Gastrocnemius medialis (tissue), 4 donors: ENCODE measurements at regions not wholly inside any gene's neighbourhood (a gene's known extent, or its start where the extent isn't known, plus 50 kb on each side); places are given as distances from the start of the nearest gene placed in this dataset.

Experiments
- ATAC-seq, 2 donors: fragments of 150-250 bp; one replicate each; pipeline ENCODE4 v1.9.1; 2016
- DNase-seq, 2 donors: peaks; one replicate each; pipeline ENCODE4 v3.0.0-alpha.2; 2019
- H3K27ac ChIP-seq, 4 donors: fragments of 200-600 bp; sonication (generic); 1 replicate in 1 of 4; 2 replicates in 3 of 4; pipeline ENCODE4 v1.5.1; 2016 to 2018; ENCODE audit warnings: mild to moderate bottlenecking in 2 of 4, moderate library complexity in 1 of 4
- H3K27me3 ChIP-seq, 3 donors: fragments of 200-600 bp; sonication (generic) in 2 of 3; 1 replicate in 1 of 3; 2 replicates in 2 of 3; pipeline versions ENCODE4 v1.5.1 to v1.6.0; 2016 to 2019; ENCODE audit warnings: mild to moderate bottlenecking in 1 of 3, moderate library complexity in 1 of 3
- H3K36me3 ChIP-seq, 2 donors: fragments of 200-600 bp; sonication (generic) in 1 of 2; one replicate each; pipeline ENCODE4 v1.5.1; 2017 to 2018
- H3K4me1 ChIP-seq, 2 donors: fragments of 200-600 bp; sonication (generic) in 1 of 2; one replicate each; pipeline ENCODE4 v1.5.1; 2016 to 2017; ENCODE audit warnings: mild to moderate bottlenecking in 2 of 2
- H3K4me3 ChIP-seq, 4 donors: fragments of 200-600 bp; sonication (generic) in 3 of 4; 1 replicate in 1 of 4; 2 replicates in 3 of 4; pipeline ENCODE4 v1.5.1; 2016 to 2019; ENCODE audit warnings: mild to moderate bottlenecking in 2 of 4
- H3K9me3 ChIP-seq, 3 donors: fragments of 200-600 bp; sonication (generic) in 2 of 3; 1 replicate in 1 of 3; 2 replicates in 2 of 3; pipeline ENCODE4 v1.5.1; 2016 to 2019
- CTCF ChIP-seq, 5 experiments: fragments of 450-650 bp in 3 of 5; fragments of 200-600 bp in 2 of 5; sonication (generic) in 2 of 5; IDR thresholded peaks in 4 of 5; conservative IDR thresholded peaks in 1 of 5; 1 replicate in 4 of 5; 2 replicates in 1 of 5; pipeline ENCODE4 v1.5.1; 2016 to 2019; ENCODE audit warnings: antibody characterized with exemption in 5 of 5, mild to moderate bottlenecking in 3 of 5, moderate library complexity in 3 of 5
- POLR2A ChIP-seq, 2 donors: fragments of 450-650 bp; IDR thresholded peaks; one replicate each; pipeline ENCODE4 v1.6.1; 2017; ENCODE audit warnings: antibody characterized with exemption in 2 of 2, mild to moderate bottlenecking in 2 of 2, moderate library complexity in 2 of 2
- in situ Hi-C, 4 donors: fragments of 200-750 bp; cut with MboI; loops; one replicate each; pipeline versions ENCODE4 v1.15.0 to v1.8.0; 2017; ENCODE audit warnings: low sequenced_read_pairs in 4 of 4
- intact Hi-C: fragments of 100-400 bp; cut with DNase I; formaldehyde crosslinking; loops from one replicate; pipeline ENCODE4 v1.15.1; 2023; ENCODE audit warnings: low total_unique reads

DNA sequence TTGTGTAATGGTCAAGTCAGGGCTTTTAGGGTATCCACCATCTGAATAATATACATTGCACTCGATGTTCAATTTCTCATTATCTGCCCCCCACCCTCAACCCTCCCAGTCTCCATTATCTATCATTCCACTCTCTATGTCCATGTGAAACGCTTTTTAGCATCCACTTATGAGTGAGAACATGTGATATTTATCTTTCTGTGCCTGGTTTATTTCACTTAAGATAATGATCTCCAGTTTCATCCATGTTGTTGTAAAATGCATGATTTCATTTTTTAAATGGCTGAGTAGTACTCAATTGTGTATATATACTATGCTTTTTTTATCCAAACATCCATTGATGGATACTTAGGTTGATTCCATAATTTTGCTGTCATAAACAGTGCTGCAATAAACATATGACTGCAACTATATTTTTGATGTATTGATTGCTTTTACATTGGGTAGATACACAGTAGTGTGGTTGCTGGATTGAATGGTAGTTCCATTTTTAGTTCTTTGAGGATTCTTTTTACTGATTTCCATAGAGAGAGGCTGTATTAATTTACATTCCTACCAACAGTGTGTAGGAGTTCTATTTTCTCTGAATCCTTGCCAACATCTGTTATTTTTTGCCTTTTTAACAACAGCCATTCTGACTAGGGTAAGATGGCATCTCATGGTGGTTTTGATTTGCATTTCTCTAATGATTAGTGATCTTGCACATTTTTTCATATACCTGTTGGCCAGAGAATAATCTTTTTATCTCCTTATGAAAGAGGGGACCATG, 332.9 kb upstream of the TGFBR2 start:
- H3K4me1 ChIP-seq, result no peaks in the 10 kb centered on the region
- intact Hi-C loops, result no loop called here
- no peak for TF ChIP-seq POLR2A (IDR thresholded peaks at IDR 0.05)
- TF ChIP-seq CTCF (IDR thresholded peaks at IDR 0.05 in 4 of 5, conservative IDR thresholded peaks at IDR 0.05 in 1 of 5), result no peak
- no peaks in the 10 kb centered on the region for H3K27me3 ChIP-seq
- H3K27ac ChIP-seq, result no peak overlapping the region
- no peak overlapping the region for H3K4me3 ChIP-seq
- no peaks in the 10 kb centered on the region for H3K9me3 ChIP-seq
- no peaks in the 10 kb centered on the region for H3K36me3 ChIP-seq
- in situ Hi-C loops, result no loop called here
- ATAC-seq (no peak), DNase-seq (no peak)

DNA sequence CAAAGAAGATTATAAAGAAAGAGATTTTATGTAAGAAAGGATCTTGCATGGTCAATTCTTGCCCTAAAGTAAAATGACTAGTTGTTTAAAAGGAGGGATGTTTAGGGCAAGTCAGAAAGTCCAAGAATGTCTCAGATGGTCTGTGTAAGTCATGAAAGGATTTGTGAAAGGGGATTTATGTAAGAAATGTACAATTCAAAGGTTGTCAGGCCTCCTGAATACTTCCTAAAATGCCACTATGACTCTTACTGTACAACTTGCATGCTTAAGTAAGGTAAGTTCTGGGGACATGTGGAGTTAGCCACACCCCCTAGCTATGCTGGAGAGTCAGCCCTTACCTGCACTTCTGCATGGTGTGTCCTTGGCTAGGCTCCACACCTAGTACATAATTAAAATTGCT, 328.9 kb upstream of the TGFBR2 start:
- no peaks in the 10 kb centered on the region for H3K9me3 ChIP-seq
- ATAC-seq, result no peak
- peaks cover 0 to 5% of the 10 kb centered on the region in 2 donors for H3K4me1 ChIP-seq
- in situ Hi-C loops (no loop called here), intact Hi-C loops (no loop called here)
- TF ChIP-seq POLR2A (IDR thresholded peaks at IDR 0.05), result no peak
- no peak for TF ChIP-seq CTCF (IDR thresholded peaks at IDR 0.05 in 4 of 5, conservative IDR thresholded peaks at IDR 0.05 in 1 of 5)
- H3K27ac ChIP-seq, result no peak overlapping the region
- H3K36me3 ChIP-seq, result no peaks in the 10 kb centered on the region
- no peak overlapping the region for H3K4me3 ChIP-seq
- no peak for DNase-seq
- H3K27me3 ChIP-seq, result no peaks in the 10 kb centered on the region

DNA sequence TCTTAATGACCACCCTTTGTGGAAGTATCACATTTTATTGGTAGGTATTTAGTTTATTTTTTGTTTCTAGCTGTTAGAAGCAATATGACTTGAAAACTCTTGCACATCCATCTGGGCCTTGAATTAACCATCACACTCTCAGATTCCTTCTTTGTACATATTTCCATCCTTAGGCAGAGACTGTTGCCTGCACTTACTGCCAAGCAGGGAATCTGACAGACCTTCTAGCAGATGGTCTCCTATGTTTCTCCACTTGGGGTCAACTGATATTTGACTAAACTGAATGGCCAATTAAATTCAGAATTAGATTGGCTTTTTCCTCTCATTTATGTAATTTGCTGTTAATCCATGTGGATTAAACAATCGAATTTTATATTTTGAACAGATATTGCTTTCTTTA, 324.9 kb upstream of the TGFBR2 start:
- Histone ChIP-seq H3K4me3 (no peak overlapping the region), H3K27me3 (no peaks in the 10 kb centered on the region), H3K9me3 (no peaks in the 10 kb centered on the region), H3K4me1 (peaks cover 10 to 24% of the 10 kb centered on the region in 2 donors), H3K27ac (no peak overlapping the region), H3K36me3 (no peaks in the 10 kb centered on the region)
- DNase-seq, result no peak
- ATAC-seq, result no peak
- in situ Hi-C loops, result no loop called here
- TF ChIP-seq POLR2A (IDR thresholded peaks at IDR 0.05) (no peak), CTCF (IDR thresholded peaks at IDR 0.05 in 4 of 5, conservative IDR thresholded peaks at IDR 0.05 in 1 of 5) (no peak)
- intact Hi-C loops, result loop anchor here (10.0 kb wide), 1 partner anchor 413 kb away; no protein-coding TSS in a partner anchor

DNA sequence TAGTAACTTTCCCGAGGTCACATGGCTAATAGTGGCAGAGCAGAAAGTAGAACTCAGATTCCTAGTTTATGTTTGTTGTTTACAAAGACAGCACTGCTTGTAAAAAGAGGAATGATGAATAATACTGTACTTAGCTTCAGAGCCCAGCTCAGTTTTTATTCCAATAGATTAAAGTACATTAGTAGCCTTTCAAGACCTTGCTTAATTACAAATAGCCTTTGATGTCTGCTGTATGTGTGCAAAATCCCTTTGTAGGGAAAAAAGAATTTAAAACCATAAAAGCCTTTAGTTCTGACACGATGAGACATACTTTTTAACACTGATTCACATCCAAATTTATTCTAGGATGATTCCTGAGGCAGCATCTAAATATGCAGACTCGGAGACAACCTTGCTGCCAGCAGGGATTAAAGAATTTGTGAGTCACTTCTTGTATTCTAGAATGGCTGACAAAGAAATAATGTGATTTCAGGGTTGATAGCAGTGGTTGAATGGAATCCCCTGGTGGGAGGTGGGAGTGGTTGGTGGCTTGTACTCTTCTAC, 324.2 kb upstream of the TGFBR2 start:
- no peak for TF ChIP-seq POLR2A (IDR thresholded peaks at IDR 0.05)
- TF ChIP-seq CTCF (IDR thresholded peaks at IDR 0.05 in 4 of 5, conservative IDR thresholded peaks at IDR 0.05 in 1 of 5), result no peak
- intact Hi-C loops (loop anchor here (10.0 kb wide), 1 partner anchor 413 kb away; no protein-coding TSS in a partner anchor), in situ Hi-C loops (no loop called here)
- ATAC-seq, result peak in 1 of 2 donors; percentile 66
- Histone ChIP-seq H3K4me1 (peaks cover 12 to 30% of the 10 kb centered on the region in 2 donors), H3K4me3 (no peak overlapping the region), H3K27me3 (no peaks in the 10 kb centered on the region), H3K36me3 (no peaks in the 10 kb centered on the region), H3K9me3 (no peaks in the 10 kb centered on the region), H3K27ac (peak overlapping the region in 1 of 4 donors; percentile 48)
- DNase-seq, result no peak
